ENCODE measurements at regions not wholly inside any gene's neighbourhood (a gene's known extent, or its start where the extent isn't known, plus 50 kb on each side); places are given as distances from the start of the nearest gene placed in this dataset.

GRCh38 chr12:116381240-116381743 lies 103.8 kb upstream of the MED13L start:
- no peak for DNase-seq

GRCh38 chr12:116381744-116382685 lies 104.5 kb upstream of the MED13L start:
- no peak for DNase-seq

GRCh38 chr12:116382686-116383530 lies 105.4 kb upstream of the MED13L start:
- peak in 5 of 56 donors; percentile 4 to 25 (median 10) for DNase-seq

- DNase-seq: no peak
Measured at GRCh38 chr12:116384175-116384574, 106.7 kb upstream of the MED13L start.

- DNase-seq: no peak
Measured at GRCh38 chr12:116384691-116385485, 107.4 kb upstream of the MED13L start.

- no peak for DNase-seq
Measured at GRCh38 chr12:116385486-116386217, 108.2 kb upstream of the MED13L start.

GRCh38 chr12:116389326-116389725 lies 111.8 kb upstream of the MED13L start:
- DNase-seq: no peak

GRCh38 chr12:116389990-116390389 lies 112.5 kb upstream of the MED13L start:
- DNase-seq: peak in 2 of 56 donors; percentile 6 to 11

GRCh38 chr12:116390401-116391335 lies 113.2 kb upstream of the MED13L start:
- no peak for DNase-seq

- no peak for DNase-seq
Measured at GRCh38 chr12:116391501-116391900, 114.0 kb upstream of the MED13L start.

- no peak for DNase-seq
Measured at GRCh38 chr12:116392061-116392460, 114.6 kb upstream of the MED13L start.

GRCh38 chr12:116393255-116393654 lies 115.8 kb upstream of the MED13L start:
- DNase-seq: no peak

GRCh38 chr12:116393859-116394650 lies 116.6 kb upstream of the MED13L start:
- DNase-seq: no peak

GRCh38 chr12:116395396-116395795 lies 117.9 kb upstream of the MED13L start:
- DNase-seq: no peak

- no peak for DNase-seq
Measured at GRCh38 chr12:116397148-116397547, 119.7 kb upstream of the MED13L start.

- no peak for DNase-seq
Measured at GRCh38 chr12:116398193-116398592, 120.7 kb upstream of the MED13L start.

- no peak for DNase-seq
Measured at GRCh38 chr12:116399055-116399454, 121.6 kb upstream of the MED13L start.

- DNase-seq: peak in 1 of 56 donors; percentile 1
Measured at GRCh38 chr12:116400636-116401372, 123.3 kb upstream of the MED13L start.

Data from amygdala (tissue), 56 donors.